ENCODE measurements at regions not wholly inside any gene's neighbourhood (a gene's known extent, or its start where the extent isn't known, plus 50 kb on each side); places are given as distances from the start of the nearest gene placed in this dataset.

- TF ChIP-seq POLR2AphosphoS5 (IDR thresholded peaks at IDR 0.05; ENCODE audit: insufficient read depth in 1 of 2, low read depth in 1 of 2) (no peak), POLR2A (IDR thresholded peaks at IDR 0.05) (no peak), CTCF (IDR thresholded peaks at IDR 0.05) (no peak)
- DNase-seq (ENCODE audit: extremely low spot score in 2 of 2) = no peak
- no peak overlapping the region for H3K4me3 ChIP-seq
- H3K4me1 ChIP-seq = no peaks in the 10 kb centered on the region
- H3K27me3 ChIP-seq = no peaks in the 10 kb centered on the region
- intact Hi-C loops (cut with DNase I) = no loop called here
- no peaks in the 10 kb centered on the region for H3K9me3 ChIP-seq
- H3K27ac ChIP-seq = no peak overlapping the region
- H3K36me3 ChIP-seq = no peaks in the 10 kb centered on the region
Observed at GRCh38 chr20:17026346-17026745, 200.5 kb upstream of the PCSK2 start.

- H3K9me3 ChIP-seq = no peaks in the 10 kb centered on the region
- intact Hi-C loops (cut with DNase I) = no loop called here
- H3K4me1 ChIP-seq = no peaks in the 10 kb centered on the region
- H3K36me3 ChIP-seq = no peaks in the 10 kb centered on the region
- TF ChIP-seq CTCF (IDR thresholded peaks at IDR 0.05) (no peak), POLR2A (IDR thresholded peaks at IDR 0.05) (no peak), POLR2AphosphoS5 (IDR thresholded peaks at IDR 0.05; ENCODE audit: insufficient read depth in 1 of 2, low read depth in 1 of 2) (no peak)
- no peak overlapping the region for H3K27ac ChIP-seq
- DNase-seq (ENCODE audit: extremely low spot score in 2 of 2) = no peak
- H3K4me3 ChIP-seq = no peak overlapping the region
- H3K27me3 ChIP-seq = no peaks in the 10 kb centered on the region
Observed at GRCh38 chr20:17029698-17030097, 197.1 kb upstream of the PCSK2 start.

GRCh38 chr20:17036541-17036940 is 190.3 kb upstream of the PCSK2 start:
- Histone ChIP-seq H3K36me3 (no peaks in the 10 kb centered on the region), H3K4me1 (no peaks in the 10 kb centered on the region), H3K27ac (no peak overlapping the region), H3K27me3 (no peaks in the 10 kb centered on the region), H3K4me3 (no peak overlapping the region), H3K9me3 (no peaks in the 10 kb centered on the region)
- DNase-seq (ENCODE audit: extremely low spot score in 2 of 2) = no peak
- TF ChIP-seq POLR2A (IDR thresholded peaks at IDR 0.05) (no peak), POLR2AphosphoS5 (IDR thresholded peaks at IDR 0.05; ENCODE audit: insufficient read depth in 1 of 2, low read depth in 1 of 2) (no peak), CTCF (IDR thresholded peaks at IDR 0.05) (no peak)
- intact Hi-C loops (cut with DNase I) = no loop called here

- no peaks in the 10 kb centered on the region for H3K9me3 ChIP-seq
Observed at GRCh38 chr20:17042122-17042521, 184.7 kb upstream of the PCSK2 start.

GRCh38 chr20:17043323-17043722 is 183.5 kb upstream of the PCSK2 start:
- Histone ChIP-seq H3K27me3 (no peaks in the 10 kb centered on the region), H3K4me3 (no peak overlapping the region), H3K4me1 (no peaks in the 10 kb centered on the region), H3K9me3 (no peaks in the 10 kb centered on the region), H3K27ac (no peak overlapping the region), H3K36me3 (no peaks in the 10 kb centered on the region)
- no peak for DNase-seq (ENCODE audit: extremely low spot score in 2 of 2)
- TF ChIP-seq CTCF (IDR thresholded peaks at IDR 0.05) (no peak), POLR2A (IDR thresholded peaks at IDR 0.05) (no peak)
- intact Hi-C loops (cut with DNase I) = no loop called here

More at GRCh38 chr20:17042122-17042521, 184.7 kb upstream of the PCSK2 start:
- H3K4me3 ChIP-seq = no peak overlapping the region
- TF ChIP-seq CTCF (IDR thresholded peaks at IDR 0.05) (no peak), POLR2AphosphoS5 (IDR thresholded peaks at IDR 0.05; ENCODE audit: insufficient read depth in 1 of 2, low read depth in 1 of 2) (no peak), POLR2A (IDR thresholded peaks at IDR 0.05) (no peak)
- no peak for DNase-seq (ENCODE audit: extremely low spot score in 2 of 2)
- H3K27me3 ChIP-seq = no peaks in the 10 kb centered on the region
- H3K27ac ChIP-seq = no peak overlapping the region
- H3K36me3 ChIP-seq = no peaks in the 10 kb centered on the region
- intact Hi-C loops (cut with DNase I) = no loop called here
- no peaks in the 10 kb centered on the region for H3K4me1 ChIP-seq

Measured in vagina (tissue), 2 donors.